ENCODE measurements at regions not wholly inside any gene's neighbourhood (a gene's known extent, or its start where the extent isn't known, plus 50 kb on each side); places are given as distances from the start of the nearest gene placed in this dataset.

DNA sequence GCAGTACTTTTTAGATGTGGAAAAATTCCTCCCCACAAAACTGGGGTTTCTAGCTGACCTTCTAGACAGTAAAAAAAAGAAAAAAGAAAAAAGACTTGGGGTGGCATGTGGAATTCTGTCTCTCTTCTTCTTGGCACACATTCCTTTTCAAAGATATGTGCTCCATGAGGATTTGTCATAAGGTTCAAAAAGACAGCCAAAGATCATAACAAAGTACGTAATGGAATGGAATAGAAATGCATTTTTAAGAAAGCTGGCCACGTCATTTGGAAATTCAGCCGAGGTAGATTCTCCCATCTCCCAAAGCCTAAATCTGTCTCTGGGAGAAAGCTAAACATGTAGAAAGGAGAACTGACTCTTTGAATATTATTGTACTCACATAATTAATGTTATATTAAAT, 381.3 kb upstream of the NFE2L3 start:
- no peak for DNase-seq

DNA sequence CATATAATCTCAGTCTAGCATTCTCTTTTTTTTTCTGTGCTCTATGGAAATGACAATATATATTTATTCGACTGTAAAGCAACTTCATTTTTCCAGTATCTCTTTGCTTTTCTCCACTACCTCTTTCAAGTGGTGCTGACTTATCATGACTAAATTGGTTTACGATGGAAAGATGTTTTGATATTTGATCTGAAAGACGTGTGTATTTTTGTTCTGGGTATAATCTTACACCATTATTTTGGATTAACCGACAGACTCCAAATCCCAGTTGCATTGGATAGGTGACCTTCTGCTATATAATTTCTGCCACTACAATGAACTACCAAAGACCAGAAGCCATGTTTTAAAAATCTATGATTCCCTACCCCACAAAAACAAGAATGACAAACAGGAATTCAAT, 380.5 kb upstream of the NFE2L3 start:
- DNase-seq = no peak

DNA sequence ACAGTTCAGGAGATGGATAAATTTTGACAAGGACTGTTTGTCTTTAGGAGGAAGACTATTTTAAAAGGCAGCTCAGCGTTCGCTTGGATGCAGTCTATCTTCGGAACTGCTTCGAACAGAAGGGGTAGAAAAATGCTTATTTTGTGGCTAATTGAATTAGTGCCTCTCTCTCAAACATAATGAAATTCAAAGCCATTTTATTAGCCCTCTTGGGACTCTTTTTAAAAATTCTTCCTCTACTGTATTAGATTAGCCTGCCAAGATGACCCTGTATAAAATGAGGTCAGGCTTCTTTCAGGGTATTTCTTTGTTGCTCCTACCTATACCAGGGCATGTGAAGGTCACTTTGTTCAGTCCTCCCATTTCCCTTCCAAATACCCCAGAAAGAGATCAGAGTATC, 379.2 kb upstream of the NFE2L3 start:
- DNase-seq = no peak

DNA sequence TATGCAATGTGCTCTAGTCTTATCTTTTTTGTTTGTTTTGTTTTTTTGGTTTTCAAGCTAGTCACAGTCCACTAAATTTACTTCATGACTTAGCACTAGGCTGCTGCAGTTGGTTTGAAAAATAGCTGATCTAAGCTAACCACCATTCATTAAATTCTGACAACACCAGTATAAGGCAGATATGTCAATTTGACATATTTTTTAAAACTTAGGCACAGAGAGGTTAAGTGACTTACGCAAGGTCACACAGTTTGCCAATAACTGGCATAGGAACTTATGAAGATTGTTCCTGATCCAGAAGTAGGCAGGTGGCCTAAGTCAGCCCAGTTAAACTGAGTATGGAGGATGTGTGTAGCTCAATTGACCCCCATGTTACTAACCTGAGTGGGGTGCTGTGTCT, 377.3 kb upstream of the NFE2L3 start:
- DNase-seq = no peak

DNA sequence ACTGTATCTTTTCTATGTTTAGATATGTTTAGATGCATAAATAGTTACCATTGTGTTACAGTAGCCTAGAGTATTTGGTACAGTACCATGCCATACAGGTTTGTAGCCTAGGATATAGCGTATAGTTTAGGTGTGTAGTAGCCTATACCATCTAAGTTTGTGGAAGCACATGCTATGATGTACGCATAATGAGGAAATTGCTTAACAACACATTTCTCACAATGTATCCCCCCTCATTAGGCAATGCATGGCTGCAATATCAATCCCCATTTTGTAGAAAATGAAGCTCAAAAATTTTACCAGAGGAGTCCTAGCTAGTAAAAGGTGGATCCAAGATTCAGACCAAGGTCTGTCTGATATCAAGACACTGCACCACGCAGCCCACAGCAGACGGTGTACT, 376.4 kb upstream of the NFE2L3 start:
- no peak for DNase-seq

DNA sequence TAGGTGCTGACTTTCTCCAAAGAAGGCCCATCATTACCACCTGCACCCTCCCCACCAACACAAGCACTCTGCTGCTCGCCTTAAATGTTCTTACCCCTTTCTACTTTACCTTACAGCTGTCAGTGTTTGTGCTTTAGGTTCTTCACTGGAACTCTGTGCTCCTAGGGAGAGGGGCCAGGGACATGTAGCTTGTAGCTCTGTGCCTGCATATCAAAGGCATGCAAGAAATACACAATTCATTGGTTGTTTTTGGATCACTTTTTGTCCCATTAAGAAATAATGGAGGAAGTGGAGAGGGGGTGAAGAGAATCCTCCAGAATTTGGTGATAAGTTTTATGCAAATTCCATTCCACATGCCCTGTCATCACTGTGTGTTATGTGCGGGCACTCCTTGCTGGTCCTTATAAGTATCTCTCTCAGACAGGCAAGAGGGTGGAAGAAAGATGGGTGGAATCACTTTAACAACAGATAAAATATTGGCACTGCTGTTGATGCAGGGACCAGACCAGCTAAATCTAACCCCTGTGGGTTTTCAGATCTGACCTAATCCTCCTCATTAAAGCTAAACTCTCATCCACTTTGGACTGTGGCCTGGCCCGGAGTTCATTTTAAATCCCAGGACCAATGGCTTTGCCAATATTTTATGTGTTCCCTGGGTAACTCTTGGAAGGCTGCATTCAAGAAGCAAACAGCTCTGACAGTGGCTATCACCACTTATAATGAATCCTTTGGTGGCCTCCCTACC, 375.8 kb upstream of the NFE2L3 start:
- no peak for DNase-seq

DNA sequence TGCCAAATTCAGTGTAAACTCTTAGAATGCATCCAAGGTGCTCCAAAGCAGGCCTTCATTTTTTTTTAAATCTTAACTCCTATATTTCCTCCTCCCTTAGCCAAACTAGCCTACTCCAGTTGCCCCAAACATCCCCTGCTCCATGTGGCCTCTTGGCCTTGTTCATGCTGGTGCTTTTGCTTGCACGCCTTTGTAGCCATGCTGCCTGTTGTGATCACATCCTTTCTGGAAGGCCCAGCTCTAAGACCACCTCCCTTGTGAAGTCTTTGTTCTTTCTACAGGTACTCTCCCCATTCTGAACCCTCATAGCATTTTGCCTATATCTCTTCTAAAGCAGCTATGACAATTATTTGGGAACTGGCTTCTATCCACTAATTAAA, 375.3 kb upstream of the NFE2L3 start:
- no peak for DNase-seq

DNA sequence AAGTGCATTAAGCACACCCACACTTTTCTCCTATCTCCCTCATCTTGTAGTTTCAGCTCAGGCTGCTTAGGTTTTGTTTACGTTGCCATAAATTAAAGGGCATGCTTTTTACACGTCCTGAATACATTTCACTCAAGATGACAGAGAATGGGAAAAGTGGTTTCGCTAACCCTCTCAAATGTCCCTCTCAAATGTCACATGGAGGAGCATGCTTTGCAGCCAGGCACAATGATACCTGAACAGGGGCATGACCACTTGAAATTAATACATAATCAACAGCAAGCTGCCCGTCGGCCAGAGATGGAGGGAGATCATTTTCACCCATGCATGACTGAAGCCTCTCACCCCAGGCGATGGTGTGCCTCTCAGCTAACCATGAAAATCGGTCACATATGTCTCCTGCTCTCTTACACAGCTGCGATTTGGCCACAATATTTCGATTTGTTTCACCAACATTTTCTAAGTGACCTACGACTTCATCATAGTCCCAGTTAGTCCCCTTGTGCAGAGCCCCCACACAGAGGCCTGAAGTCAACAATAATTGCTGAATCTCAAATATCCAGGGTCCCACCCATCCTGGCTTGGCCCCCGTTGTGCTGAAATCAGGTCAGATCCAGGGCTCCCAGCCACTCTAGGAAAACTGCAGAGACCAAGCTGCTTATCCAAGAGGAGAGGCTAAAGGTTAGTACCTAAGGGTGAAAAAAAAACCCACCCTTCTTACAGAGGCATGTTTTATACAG, 373.9 kb upstream of the NFE2L3 start:
- no peak for DNase-seq

DNA sequence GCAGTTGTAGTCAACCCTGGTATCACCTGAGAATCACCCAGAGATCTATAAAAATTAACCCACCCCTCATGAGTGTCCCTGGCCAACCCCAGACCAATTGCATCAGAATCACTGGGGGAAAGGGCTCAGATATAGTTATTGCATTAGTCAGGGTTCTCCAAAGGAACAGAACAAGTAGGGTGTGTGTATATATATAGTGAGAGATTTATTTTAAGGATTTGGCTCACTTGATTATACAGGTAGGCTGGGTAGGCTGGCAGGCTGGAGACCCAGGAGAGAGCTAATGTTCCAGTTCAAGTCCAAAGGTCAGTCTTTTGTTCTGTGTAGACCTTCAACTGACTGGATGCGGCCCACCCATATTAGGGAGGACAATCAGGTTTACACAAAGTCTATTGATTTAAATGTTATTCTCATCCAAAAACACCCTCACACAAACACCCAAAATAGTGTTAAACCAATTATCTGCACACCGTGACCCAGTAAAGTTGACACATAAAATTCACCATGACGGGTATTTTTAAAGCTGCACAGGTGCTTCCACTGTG, 372.9 kb upstream of the NFE2L3 start:
- no peak for DNase-seq

DNA sequence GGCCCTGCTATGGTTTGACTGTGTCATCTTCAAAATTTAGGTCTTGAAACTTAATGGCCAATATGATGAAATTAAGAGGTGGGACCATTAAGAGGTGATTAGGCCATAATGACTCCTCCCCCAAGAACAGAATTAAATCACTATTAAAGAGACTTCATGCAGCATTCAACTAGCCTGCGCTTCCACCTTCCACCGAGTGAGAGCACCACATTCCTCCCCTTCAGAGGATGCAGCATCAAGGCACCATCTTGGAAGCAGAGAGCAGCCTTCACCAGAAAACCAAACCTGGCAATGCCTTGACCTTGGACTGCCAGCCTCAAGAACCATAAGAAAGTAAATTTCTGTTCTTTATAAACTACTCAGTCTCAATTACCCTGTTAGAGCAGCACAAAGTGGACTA, 371.1 kb upstream of the NFE2L3 start:
- DNase-seq = no peak

DNA sequence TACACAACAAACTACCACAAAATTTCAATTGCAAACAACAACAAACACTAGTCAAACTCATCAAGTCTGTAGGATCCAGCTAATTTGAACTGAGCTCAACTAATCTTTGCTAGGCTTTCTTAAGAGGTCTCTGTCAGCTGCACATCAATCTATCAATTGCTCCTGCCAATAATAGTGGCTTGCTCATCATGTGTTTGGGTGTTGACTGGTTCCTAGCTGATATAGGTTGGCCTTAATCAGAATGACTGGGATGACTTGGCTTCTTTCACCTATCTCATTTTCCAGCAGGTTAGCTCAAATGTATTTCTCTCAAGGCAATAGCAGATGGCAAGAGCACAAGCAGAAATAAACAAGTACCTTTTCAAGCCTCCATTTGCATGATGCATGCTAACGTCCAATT, 370.3 kb upstream of the NFE2L3 start:
- DNase-seq = no peak

DNA sequence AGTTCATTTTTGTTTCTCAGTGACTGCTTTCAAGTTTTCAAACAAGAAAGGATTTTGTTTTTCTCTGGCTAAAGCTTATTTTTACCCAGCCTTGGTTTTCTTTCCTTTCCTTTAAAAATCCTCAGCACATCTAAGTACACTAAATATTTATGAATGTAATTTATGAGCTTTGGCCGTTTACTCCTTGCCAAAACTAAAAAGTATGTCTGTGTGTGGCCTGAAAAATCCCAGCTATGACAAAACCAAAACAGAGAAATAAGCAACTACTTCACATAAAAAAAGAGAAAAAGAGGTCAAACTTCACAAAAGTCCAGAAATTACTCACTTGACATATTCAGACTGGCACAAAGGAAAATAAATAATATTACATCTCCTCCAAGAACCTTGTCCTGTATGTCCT, 365.1 kb upstream of the NFE2L3 start:
- DNase-seq = no peak

DNA sequence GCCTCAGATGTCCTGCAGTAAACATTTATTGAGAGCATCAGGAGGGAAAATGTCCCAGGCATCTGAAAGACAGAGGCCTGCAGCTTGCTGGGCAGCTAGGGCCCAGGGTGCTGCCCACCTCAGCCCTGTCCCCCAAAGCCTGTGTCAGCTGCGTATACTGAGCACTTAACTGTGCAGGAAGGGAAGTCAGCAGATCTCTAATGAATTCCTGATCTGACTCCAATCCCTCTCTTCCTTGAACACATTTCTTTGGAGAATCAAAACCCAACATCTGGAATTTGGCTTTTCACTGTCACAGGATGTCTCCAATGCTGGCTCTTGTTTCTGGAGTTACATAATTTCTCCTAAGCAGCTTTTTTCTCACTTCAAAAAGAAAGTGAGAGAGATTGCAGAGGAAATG, 364.7 kb upstream of the NFE2L3 start:
- no peak for DNase-seq

DNA sequence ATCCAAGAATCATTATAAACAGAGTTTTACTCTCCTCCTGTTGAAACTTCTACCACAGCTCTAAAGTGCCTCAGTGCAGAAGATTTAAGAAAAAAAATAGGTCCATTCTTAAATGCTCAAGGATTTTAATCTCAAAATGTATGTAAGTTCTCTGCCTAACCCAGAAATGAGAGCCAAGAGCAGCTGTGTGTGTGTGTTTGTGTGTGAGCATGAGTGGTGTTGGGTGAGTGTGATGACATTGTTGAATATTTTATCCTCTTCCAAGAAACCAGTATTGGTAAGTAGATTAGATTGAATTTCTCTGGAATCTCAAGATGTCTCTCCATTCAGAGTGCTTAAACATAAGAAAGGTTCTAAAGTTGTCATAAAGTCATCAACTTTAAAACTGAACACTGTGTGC, 363.6 kb upstream of the NFE2L3 start:
- no peak for DNase-seq

DNA sequence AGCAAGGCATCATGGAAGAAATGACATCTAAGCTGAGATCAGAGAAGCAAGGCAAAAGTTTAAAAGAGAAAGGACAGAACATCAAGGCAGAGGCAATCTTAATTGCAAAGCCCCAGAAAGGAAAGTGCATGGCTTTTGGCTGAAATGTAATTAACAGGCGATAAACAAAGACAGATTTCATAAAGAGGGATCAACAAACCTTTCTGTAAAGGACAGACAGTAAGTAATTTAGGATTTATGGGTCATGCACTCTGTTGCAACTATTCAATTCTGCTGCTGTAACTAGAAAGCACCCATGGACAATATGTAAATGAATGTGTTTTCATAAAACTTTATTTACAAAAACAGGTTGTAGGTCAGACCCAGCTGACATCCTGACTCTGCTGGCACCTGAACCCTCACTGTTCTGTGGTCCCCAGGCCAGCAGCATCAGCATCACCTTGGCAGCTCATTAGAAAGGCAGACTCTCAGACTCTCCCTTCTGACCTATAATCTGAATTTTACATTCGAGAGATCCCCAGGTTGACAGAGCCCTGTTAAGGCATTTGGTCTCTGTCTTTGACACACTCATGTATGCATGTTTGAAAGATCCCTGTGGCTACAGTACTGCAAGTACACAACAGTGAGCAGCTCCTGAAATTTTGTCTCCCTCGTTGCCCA, 362.9 kb upstream of the NFE2L3 start:
- no peak for DNase-seq

DNA sequence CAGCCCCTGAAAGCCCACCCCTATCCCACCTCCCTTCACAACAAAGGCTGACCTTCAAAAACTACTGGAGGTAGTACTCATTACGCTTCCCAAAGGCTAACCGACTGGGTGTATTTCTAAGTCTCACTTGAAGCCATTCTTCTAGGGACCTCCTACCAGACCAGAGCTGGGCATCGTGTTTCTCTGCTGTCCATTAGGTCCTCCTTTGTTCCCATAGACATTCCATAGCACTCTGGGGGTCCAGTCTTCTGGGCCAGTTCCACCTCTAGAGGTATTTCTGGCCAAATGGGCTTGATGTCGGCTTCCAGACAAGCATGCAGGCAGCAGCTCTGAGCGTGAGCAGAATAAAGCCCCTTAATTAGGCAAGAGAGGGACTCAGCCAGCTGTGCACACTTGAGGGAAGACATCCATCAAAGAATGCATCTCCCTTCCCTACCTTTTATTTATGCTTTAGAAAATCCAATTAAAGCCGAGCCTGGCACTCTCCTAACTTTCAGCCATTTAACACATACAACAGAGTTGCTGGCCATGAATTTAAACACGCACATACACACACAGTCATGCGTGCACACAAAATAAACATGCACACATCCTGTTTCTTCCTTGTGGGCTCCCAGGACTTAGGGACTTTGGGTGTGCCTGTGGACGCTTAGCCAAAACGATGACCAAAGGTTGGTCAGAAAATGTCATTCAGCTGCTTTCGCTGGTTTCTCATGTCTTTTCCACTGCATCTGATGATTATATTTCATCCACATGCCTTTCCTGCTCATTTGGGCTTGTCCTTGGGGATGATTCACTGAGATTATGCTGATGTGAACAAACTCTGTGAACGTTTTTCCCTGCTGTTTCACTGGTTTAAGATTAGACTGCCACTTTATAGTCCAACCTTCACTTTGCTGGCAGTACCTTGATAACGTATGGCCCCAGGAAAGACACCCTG, 362.0 kb upstream of the NFE2L3 start:
- DNase-seq = no peak

DNA sequence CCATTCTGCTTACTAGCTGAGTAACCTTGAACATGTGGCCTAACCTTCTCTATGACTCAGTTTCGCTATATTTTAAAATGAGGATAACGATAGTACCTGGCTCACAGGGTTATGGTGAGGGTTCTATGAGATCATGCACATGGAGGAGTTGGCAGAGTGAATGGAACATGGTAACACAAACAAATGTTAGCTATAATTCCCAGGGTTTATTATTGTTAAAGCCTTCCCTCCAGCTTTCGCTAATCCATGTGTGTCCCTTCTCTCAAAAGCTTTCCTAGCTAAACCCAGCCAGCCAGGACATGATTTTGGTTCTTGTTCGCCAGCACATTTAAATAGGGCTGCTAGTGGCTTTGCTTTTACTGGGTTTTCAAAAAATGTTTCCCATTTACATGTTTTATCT, 361.0 kb upstream of the NFE2L3 start:
- DNase-seq = no peak

DNA sequence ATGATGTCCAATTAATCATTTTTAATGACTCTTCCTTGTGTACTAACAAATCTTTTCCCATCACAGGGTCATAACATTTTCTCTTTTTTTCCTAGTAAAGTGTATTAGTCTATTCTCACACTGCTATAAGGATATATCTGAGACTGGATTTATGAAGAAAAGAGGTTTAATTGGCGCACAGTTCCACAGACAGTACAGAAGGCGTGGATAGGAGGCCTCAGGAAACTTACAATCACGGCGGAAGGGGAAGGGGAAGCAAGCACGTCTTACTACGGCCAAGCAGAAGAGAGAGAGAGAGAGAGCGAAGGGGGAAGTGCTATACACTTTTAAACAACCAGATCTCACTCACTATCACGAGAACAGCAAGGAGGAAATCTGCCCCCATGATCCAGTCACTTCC, 359.4 kb upstream of the NFE2L3 start:
- DNase-seq = no peak

DNA sequence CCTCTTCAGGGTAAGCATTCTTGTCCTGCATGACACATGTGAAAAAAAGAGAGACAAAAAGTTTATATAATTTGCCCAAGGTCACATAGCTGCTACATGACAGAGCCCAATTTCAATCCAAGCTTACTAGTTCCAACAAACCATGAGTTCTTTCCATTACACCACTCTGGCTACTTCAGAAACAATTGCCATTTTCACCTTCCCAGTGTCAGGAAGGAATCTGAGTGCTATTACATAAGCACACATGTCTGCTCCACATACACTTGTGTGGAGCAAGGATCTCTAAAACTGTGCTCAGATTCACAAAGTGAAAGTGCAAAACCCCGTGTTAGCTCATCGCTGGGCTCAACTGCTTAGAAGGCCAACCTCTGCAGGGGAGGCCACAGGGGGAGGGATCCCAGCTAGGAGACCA, 356.2 kb upstream of the NFE2L3 start:
- DNase-seq = no peak

DNA sequence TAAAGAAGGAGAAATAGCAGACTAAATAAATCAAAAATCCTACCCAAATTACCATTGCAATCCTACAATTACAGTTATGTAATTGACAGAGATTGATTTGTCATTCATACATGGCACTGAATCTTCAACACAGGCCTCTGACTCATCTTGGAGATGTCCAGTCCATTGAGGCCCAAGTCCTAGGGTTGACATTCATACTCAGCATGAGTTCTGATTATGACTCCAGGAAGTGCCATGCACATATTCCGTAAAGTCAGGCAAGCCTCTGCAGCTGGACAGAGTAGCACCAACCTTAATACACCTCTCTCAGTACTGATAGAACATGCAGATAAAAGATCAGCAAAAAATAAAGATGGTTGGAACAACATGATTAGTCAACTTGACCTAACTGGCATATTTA, 353.7 kb upstream of the NFE2L3 start:
- DNase-seq = no peak

DNA sequence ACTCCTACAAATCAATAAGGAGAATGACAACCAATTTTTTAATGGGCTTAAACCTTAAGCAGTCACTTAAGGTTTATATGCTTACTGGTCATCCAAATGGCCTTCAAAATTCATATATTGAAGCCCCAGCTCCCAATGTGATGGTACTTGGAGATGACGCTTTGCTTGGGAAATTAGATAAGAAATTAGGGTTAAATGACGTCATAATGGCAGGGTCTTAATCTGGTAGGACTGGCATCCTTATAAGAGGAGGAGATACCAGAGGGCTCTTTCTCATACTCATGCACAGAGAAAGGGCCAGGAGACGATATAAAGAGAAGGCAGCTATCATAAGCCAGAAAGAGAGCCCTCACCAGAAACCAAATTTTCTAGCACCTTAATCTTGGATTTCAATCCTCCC, 350.8 kb upstream of the NFE2L3 start:
- no peak for DNase-seq
